A673 (cell line): ENCODE measurements at regions not wholly inside any gene's neighbourhood (a gene's known extent, or its start where the extent isn't known, plus 50 kb on each side); places are given as distances from the start of the nearest gene placed in this dataset.

Experiments
- CTCF ChIP-seq: fragments of 300-800, 200-600 bp; sonication (generic); conservative IDR thresholded peaks from 2 replicates; pipeline ENCODE4 v1.5.1; 2017; ENCODE audit warnings: low read depth, mild to moderate bottlenecking, antibody characterized with exemption, low read length, moderate library complexity, mixed read lengths
- EZH2 ChIP-seq: fragments of 200-600 bp; sonication (generic); IDR thresholded peaks from 2 replicates; pipeline ENCODE4 v1.6.1; 2017; ENCODE audit warnings: borderline replicate concordance, low read depth, mild to moderate bottlenecking, mixed read lengths, antibody characterized with exemption, low read length; ENCODE audit not compliant: poor library complexity, severe bottlenecking

- TF ChIP-seq CTCF (no peak), EZH2 (no peak)
Measured at GRCh38 chr22:48425641-48426040, 1402.0 kb downstream of the BRD1 start.
